Neural cell (in vitro differentiated cells): ENCODE measurements at regions not wholly inside any gene's neighbourhood (a gene's known extent, or its start where the extent isn't known, plus 50 kb on each side); places are given as distances from the start of the nearest gene placed in this dataset.

Experiments
- H2AFZ ChIP-seq: fragments of 200-600, 300-800 bp; sonication (generic), shearing (Covaris generic); 2 replicates; pipeline ENCODE4 v1.6.0; 2014; ENCODE audit warnings: low read depth, mild to moderate bottlenecking, antibody characterized with exemption, low read length, moderate library complexity
- H3F3A ChIP-seq: fragments of 200-600 bp; shearing (Covaris generic); 2 replicates; pipeline ENCODE4 v1.6.1; 2016; ENCODE audit warnings: mild to moderate bottlenecking, moderate library complexity, mixed read lengths, antibody characterized with exemption, low read length; ENCODE audit not compliant: insufficient read depth, poor library complexity, severe bottlenecking
- H3K27ac ChIP-seq: fragments of 200-600, 300-800 bp; sonication (generic), shearing (Covaris generic); 2 replicates; pipeline ENCODE4 v1.5.1; 2014; ENCODE audit warnings: mild to moderate bottlenecking, low read length, moderate library complexity
- H3K27me3 ChIP-seq: fragments of 300-800, 200-600 bp; sonication (generic), shearing (Covaris generic); 2 replicates; pipeline ENCODE4 v1.6.0; 2014; ENCODE audit warnings: mild to moderate bottlenecking, low read depth, low read length, moderate library complexity; ENCODE audit not compliant: insufficient read depth
- H3K36me3 ChIP-seq: fragments of 300-800, 200-600 bp; sonication (generic), shearing (Covaris generic); 2 replicates; pipeline ENCODE4 v1.5.1; 2014; ENCODE audit warnings: mild to moderate bottlenecking, antibody characterized with exemption, low read length, moderate library complexity; ENCODE audit not compliant: insufficient read depth
- H3K4me2 ChIP-seq: fragments of 300-800, 200-600 bp; sonication (generic), shearing (Covaris generic); 2 replicates; pipeline ENCODE4 v1.6.0; 2014; ENCODE audit warnings: mild to moderate bottlenecking, low read length
- H3K4me3 ChIP-seq: fragments of 300-800, 200-600 bp; sonication (generic), shearing (Covaris generic); 2 replicates; pipeline ENCODE4 v1.5.1; 2014; ENCODE audit warnings: mild to moderate bottlenecking, low read length, moderate library complexity
- H3K79me2 ChIP-seq: fragments of 200-600 bp; shearing (Covaris generic); replicated peaks from 2 replicates; pipeline ENCODE4 v1.6.0; 2014; ENCODE audit warnings: mild to moderate bottlenecking, low read length, moderate library complexity; ENCODE audit not compliant: insufficient read depth
- H3K9ac ChIP-seq: fragments of 300-800, 200-600 bp; sonication (generic), shearing (Covaris generic); 2 replicates; pipeline ENCODE4 v1.6.1; 2016; ENCODE audit warnings: mild to moderate bottlenecking, low read length, mixed read lengths
- H3K9me2 ChIP-seq: fragments of 200-600 bp; shearing (Covaris generic); 2 replicates; pipeline ENCODE4 v1.6.1; 2016; ENCODE audit warnings: mild to moderate bottlenecking, low read length, mixed read lengths; ENCODE audit not compliant: insufficient read depth
- H3K9me3 ChIP-seq: fragments of 200-600, 300-800 bp; sonication (generic), shearing (Covaris generic); 2 replicates; pipeline ENCODE4 v1.6.1; 2016; ENCODE audit warnings: mild to moderate bottlenecking, mixed run types, low read length, moderate library complexity, mixed read lengths
- H4K20me1 ChIP-seq: fragments of 200-600 bp; shearing (Covaris generic); 2 replicates; pipeline ENCODE4 v1.6.1; 2016; ENCODE audit warnings: mild to moderate bottlenecking, mixed run types; ENCODE audit not compliant: insufficient read depth
- CTCF ChIP-seq: fragments of 450-650 bp; IDR thresholded peaks from 2 replicates; pipeline ENCODE4 v1.5.1; 2014; ENCODE audit warnings: antibody characterized with exemption, mild to moderate bottlenecking, moderate library complexity; ENCODE audit not compliant: poor library complexity, severe bottlenecking
- EP300 ChIP-seq: fragments of 450-650 bp; conservative IDR thresholded peaks from 2 replicates; pipeline ENCODE4 v1.6.1; 2014; ENCODE audit warnings: antibody characterized with exemption, mild to moderate bottlenecking, moderate library complexity; ENCODE audit not compliant: poor library complexity, severe bottlenecking
- EZH2 ChIP-seq: fragments of 200-600, 300-800 bp; shearing (Covaris generic), sonication (generic); IDR thresholded peaks from 2 replicates; pipeline ENCODE4 v1.6.1; 2014; ENCODE audit warnings: antibody characterized with exemption, low read length, borderline replicate concordance, mild to moderate bottlenecking; ENCODE audit not compliant: insufficient read depth, poor library complexity, severe bottlenecking
- MXI1 ChIP-seq: fragments of 450-650 bp; conservative IDR thresholded peaks from 2 replicates; pipeline ENCODE4 v1.6.1; 2014; ENCODE audit warnings: antibody characterized with exemption, mild to moderate bottlenecking; ENCODE audit not compliant: poor library complexity, severe bottlenecking
- POLR2AphosphoS5 ChIP-seq: IDR thresholded peaks from 2 replicates; pipeline ENCODE4 v1.6.1; 2012
- RAD21 ChIP-seq: fragments of 450-650 bp; conservative IDR thresholded peaks from 2 replicates; pipeline ENCODE4 v1.6.1; 2014; ENCODE audit warnings: antibody characterized with exemption, mild to moderate bottlenecking, moderate library complexity
- REST ChIP-seq: IDR thresholded peaks from 2 replicates; pipeline ENCODE4 v1.6.1; 2012; ENCODE audit warnings: borderline replicate concordance
- SMC3 ChIP-seq: fragments of 450-650 bp; conservative IDR thresholded peaks from 2 replicates; pipeline ENCODE4 v1.6.1; 2014; ENCODE audit warnings: antibody characterized with exemption, mild to moderate bottlenecking, moderate library complexity; ENCODE audit not compliant: poor library complexity
- TAF1 ChIP-seq: IDR thresholded peaks from 2 replicates; pipeline ENCODE4 v1.6.1; 2012; ENCODE audit warnings: low read depth

- Histone ChIP-seq H3K9me3 (no peaks in the 10 kb centered on the region), H3K4me3 (no peak overlapping the region), H3K9ac (no peak overlapping the region), H3K4me2 (no peak overlapping the region), H3K79me2 (no peaks in the 10 kb centered on the region), H4K20me1 (no peaks in the 10 kb centered on the region), H3F3A (no peaks in the 10 kb centered on the region), H3K27ac (no peak overlapping the region), H3K9me2 (no peaks in the 10 kb centered on the region), H3K36me3 (no peaks in the 10 kb centered on the region), H3K27me3 (no peaks in the 10 kb centered on the region), H2AFZ (no peak overlapping the region)
- TF ChIP-seq TAF1, result no peak
- TF ChIP-seq MXI1, result no peak
Observed at GRCh38 chr10:4129866-4130477, 345.0 kb upstream of the KLF6 start.

- Histone ChIP-seq H3K36me3 (no peaks in the 10 kb centered on the region), H3K9me2 (no peaks in the 10 kb centered on the region), H3K9ac (no peak overlapping the region), H3K9me3 (no peaks in the 10 kb centered on the region), H2AFZ (no peak overlapping the region), H3K27me3 (no peaks in the 10 kb centered on the region), H3F3A (no peaks in the 10 kb centered on the region), H3K79me2 (no peaks in the 10 kb centered on the region), H3K4me3 (no peak overlapping the region), H3K4me2 (no peak overlapping the region), H3K27ac (no peak overlapping the region), H4K20me1 (no peaks in the 10 kb centered on the region)
- no peak for TF ChIP-seq SMC3
- TF ChIP-seq TAF1, result no peak
Observed at GRCh38 chr10:4127518-4128315, 342.7 kb upstream of the KLF6 start.

- TF ChIP-seq TAF1, result no peak
- no peak for TF ChIP-seq SMC3
- no peak for TF ChIP-seq REST
- no peak for TF ChIP-seq POLR2AphosphoS5
- TF ChIP-seq EP300, result no peak
- TF ChIP-seq EZH2, result no peak
- no peak for TF ChIP-seq RAD21
- TF ChIP-seq CTCF, result no peak
- TF ChIP-seq MXI1, result no peak
- no peak overlapping the region for H3K9ac ChIP-seq
- no peak overlapping the region for H3K4me2 ChIP-seq
- no peaks in the 10 kb centered on the region for H3K9me2 ChIP-seq
- no peak overlapping the region for H3K4me3 ChIP-seq
- H3K36me3 ChIP-seq, result no peaks in the 10 kb centered on the region
- H3K27me3 ChIP-seq, result no peaks in the 10 kb centered on the region
- H2AFZ ChIP-seq, result no peak overlapping the region
- H4K20me1 ChIP-seq, result no peaks in the 10 kb centered on the region
- no peaks in the 10 kb centered on the region for H3K79me2 ChIP-seq
- no peak overlapping the region for H3K27ac ChIP-seq
- no peaks in the 10 kb centered on the region for H3F3A ChIP-seq
- no peaks in the 10 kb centered on the region for H3K9me3 ChIP-seq
Observed at GRCh38 chr10:4125776-4126175, 340.8 kb upstream of the KLF6 start.
